Umbilical cord (tissue), 1 donor: ENCODE measurements at regions not wholly inside any gene's neighbourhood (a gene's known extent, or its start where the extent isn't known, plus 50 kb on each side); places are given as distances from the start of the nearest gene placed in this dataset.

Experiments
- DNase-seq: peaks from one replicate; pipeline ENCODE4 v3.0.0-alpha.2; 2015; ENCODE audit warnings: low spot score

GRCh38 chr10:58140691-58141347 lies 126.9 kb downstream of the IPMK start:
- no peak for DNase-seq

- DNase-seq = no peak
Measured at GRCh38 chr10:58140054-58140453, 127.6 kb downstream of the IPMK start.

- DNase-seq = no peak
Measured at GRCh38 chr10:58137813-58138212, 129.9 kb downstream of the IPMK start.

GRCh38 chr10:58115218-58116050 lies 152.3 kb downstream of the IPMK start:
- no peak for DNase-seq

- DNase-seq = no peak
Measured at GRCh38 chr10:58109731-58110130, 158.0 kb downstream of the IPMK start.

GRCh38 chr10:58107506-58107905 lies 160.2 kb downstream of the IPMK start:
- no peak for DNase-seq

- DNase-seq = no peak
Measured at GRCh38 chr10:58106211-58107035, 161.3 kb downstream of the IPMK start.

GRCh38 chr10:58104351-58104751 lies 163.3 kb downstream of the IPMK start:
- DNase-seq = no peak

DNA sequence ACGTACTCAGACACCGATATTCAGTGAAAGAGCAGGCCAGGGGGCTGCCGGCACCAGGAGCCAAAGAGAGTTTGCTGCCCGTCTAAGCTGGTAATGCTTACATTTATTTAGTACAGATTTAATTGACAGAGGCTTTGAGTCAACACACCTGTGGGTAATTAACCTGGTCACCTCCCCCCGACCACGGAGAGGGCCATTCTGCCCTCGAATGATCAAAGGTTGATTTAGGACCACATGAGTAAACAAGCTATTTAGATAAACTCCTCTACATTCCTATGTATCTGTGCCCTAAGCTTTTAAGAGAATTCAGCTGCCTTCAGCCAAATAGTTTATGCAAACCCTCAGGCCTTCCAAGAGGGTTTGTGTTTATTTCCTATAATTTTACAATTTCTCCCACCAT lies 164.8 kb downstream of the IPMK start:
- no peak for DNase-seq

GRCh38 chr10:58101682-58102081 lies 166.0 kb downstream of the IPMK start:
- no peak for DNase-seq

- DNase-seq = no peak
Measured at GRCh38 chr10:58094985-58095718, 172.5 kb downstream of the IPMK start.

- no peak for DNase-seq
Measured at GRCh38 chr10:58091886-58092285, 175.8 kb downstream of the IPMK start.

GRCh38 chr10:58089739-58090138 lies 178.0 kb downstream of the IPMK start:
- DNase-seq = no peak

- DNase-seq = no peak
Measured at GRCh38 chr10:58087896-58088295, 179.8 kb downstream of the IPMK start.

GRCh38 chr10:58086763-58087150 lies 180.9 kb downstream of the IPMK start:
- no peak for DNase-seq

DNA sequence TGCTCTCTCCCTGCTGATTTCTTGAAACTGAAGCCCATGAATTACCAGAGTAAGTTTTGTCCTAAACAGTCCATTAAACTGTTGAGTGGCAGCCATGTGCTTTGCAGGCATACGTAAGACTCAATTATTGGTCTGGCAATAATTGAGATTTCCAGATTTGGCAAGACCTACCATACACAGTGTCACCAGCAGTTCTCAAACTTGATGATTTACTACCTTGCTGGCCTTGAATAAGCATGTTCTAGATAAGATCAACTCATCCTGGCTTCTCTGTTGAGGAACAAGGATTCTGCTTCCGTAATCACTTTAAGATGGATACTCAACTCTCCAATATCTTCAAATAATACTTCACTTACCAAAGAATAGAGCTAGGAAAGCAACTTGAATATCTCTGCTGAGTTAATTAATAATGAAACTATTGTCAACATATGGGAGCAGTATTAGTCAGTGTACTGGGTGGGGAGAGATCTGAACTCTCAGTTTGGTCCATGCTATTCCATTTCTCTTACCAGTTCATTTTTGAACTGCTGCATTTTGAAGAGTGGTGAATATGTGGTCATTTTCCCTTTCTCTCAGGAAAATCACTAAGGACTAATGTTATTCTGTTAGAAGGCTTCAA lies 181.4 kb downstream of the IPMK start:
- no peak for DNase-seq

DNA sequence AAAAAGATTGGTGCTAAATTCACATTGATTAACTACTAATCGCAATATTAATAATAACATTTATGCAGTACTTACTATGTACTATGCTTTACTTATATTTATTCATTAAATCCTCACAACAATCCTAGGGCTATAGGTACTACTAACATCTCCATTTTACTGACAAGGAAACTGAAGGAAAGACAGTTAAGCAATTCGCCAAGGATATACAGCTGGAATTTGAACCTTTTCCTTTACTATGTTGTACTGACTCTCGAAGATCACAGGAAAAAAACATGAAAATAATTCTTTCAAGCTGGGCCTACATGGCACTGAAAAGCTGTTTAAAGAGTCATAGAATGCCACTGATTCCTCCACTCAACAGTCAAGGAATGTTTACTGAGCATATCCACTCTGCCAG lies 185.4 kb downstream of the IPMK start:
- no peak for DNase-seq

DNA sequence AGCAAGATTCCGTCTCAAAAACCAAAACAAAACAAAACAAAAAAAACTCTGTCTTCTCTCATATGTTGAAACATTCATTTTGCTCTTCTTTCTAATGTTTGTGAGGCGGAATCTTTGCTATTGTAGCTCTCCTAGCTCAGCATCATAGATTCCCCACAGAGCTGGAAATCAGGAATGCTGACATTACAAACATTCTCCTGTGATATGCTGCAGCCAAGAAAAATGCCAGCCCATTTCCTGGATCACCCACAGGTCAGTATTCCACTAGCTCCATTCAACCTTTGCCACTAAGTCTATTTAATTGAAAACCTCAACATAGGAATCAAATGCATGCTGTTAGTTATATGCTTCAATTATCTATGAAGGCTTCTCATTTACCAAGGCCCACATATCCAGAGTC lies 186.3 kb downstream of the IPMK start:
- no peak for DNase-seq

DNA sequence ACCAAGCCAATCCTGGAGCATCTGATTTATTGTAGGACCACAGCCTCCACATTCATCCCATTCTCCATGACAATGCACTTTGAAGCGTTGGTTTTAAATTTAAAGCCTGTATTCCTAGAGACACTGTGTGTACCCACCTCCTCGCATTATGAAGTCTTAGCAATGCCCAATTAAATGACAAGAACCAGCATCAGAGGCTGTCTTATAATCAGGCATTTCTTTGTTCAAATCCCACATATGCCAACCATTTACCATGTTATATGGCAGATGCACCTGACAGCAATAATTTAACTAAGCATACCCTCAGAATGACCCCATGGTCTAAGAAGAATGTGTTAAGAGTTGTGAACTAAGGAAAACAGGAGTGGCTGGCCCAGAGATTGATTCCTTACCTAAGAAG lies 188.2 kb downstream of the IPMK start:
- DNase-seq = no peak

DNA sequence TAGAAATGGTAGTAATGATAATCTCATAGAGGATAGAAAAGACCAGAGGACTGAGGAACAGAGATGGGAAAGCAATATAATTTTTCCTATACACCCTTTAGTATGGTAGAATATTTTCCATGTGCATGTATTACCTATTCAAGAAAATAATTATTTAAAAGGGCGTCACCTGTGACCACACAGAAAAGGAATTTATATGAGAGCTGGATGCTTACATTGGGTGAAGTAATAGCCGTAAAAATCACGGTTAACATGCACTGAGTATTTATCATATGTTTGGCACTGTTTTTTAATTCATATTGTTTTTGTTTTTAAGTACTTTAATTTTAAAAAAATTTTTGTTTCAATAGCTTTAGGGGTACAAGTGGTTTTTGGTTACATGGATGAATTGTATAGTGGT lies 195.1 kb downstream of the IPMK start:
- no peak for DNase-seq

DNA sequence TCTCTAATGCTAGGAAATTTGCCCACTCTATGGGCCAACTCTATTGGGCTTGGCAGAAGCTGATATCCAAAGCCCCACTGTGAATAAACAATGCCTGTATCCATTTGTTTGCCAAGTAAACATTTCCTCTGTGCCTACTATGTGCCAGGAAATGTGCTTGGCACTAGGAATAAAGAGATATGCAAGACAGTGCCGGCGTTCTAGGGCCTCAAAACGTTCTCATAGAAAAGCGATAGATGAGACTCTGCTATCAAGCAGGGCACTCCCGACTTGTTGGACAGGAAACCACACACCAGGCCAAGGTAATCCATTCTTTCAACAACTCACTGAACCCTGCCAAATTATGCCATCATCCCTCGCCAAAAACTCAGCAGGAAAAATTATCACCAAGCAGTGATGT lies 196.7 kb downstream of the IPMK start:
- DNase-seq = no peak
